GM18868 (cell line): ENCODE measurements at regions not wholly inside any gene's neighbourhood (a gene's known extent, or its start where the extent isn't known, plus 50 kb on each side); places are given as distances from the start of the nearest gene placed in this dataset.
"Not testable (repeated sequence)": the region's sequence is repeated elsewhere in the genome, so short reads cannot be mapped to it uniquely, and the experiment has no call there.

Source experiments
- ATAC-seq: cut with Tn5 transposase; IDR thresholded peaks from one replicate; pipeline ENCODE4 v1.9.1; 2021; ENCODE audit warnings: mild to moderate bottlenecking, moderate library complexity; ENCODE audit not compliant: unreplicated experiment

DNA sequence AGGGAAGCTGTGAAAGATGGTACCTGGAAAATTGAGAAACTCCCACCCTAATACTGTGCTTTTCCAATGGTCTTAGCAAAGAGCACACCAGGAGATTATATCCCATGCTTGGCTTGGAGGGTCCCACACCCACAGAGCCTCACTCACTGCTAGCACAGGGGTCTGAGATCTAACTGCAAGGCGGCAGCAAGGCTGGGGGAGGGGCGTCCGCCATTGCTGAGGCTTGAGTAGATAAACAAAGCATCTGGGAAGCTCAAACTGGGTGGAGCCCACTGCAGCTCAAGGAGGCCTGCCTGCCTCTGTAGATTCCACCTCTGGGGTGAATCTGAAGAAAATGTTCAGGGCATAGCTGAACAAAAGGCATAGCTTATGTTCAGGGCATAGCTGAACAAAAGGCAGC is 510.6 kb upstream of the LMO3 start:
- ATAC-seq = not testable (repeated sequence)

DNA sequence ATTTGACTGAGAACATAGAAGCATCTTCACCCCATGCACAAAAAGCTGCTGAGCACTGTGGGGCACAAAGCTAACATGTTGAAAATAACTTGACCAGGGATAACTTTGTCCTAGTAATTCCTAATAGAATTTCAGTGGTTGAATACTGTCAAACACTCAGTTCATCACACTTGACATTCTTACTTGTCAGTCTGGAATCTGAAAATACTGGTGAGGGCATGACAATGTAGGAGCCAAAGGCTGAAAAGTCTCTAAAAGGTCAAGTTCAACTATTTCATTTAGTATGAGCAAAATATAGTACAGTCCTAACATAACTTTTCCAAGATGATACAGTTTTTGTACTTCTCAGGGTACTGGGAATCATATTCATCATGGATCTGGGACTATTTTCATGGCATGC is 504.4 kb upstream of the LMO3 start:
- no peak for ATAC-seq

- ATAC-seq = no peak
These were observed 503.0 kb upstream of the LMO3 start for GRCh38 chr12:17108877-17109541.

GRCh38 chr12:17104801-17105200 is 498.8 kb upstream of the LMO3 start:
- ATAC-seq = no peak

DNA sequence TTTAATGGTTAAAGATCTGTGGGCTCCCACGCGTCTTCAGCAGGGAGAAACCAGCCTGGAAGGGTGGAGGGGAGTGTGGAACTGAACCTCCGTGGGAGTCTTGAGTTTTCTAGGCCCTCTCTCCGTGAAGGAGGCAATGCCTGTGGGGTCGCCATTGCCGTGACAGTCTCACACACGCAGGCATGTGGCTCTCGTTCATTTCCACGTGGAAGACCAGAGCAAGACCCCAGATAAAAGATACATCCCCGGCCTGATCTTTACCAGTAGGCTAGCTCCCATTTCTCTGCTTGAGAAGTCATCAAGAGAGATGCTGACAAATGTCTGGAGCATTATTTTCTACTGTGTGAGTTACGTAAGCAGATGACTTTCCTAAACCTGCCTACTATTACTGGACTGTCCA is 491.7 kb upstream of the LMO3 start:
- no peak for ATAC-seq

DNA sequence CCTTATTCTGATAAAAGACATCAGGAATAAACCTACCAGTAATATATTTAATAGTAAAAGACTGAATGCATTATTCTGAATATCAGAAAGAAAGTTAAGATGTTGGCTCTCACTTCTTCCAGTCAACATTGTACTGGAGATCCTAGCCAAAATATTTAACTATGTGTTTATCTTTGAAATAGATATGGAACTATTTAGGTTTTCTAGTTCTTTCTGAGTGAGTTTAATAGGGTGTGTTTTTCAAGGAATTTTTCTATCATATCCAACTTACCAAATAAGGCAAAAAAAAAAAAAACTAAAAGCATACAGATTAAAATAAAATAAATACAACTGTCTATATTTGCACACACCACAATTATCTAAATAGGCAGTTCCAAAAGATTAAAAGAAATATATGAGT is 478.9 kb upstream of the LMO3 start:
- ATAC-seq = no peak

GRCh38 chr12:17079251-17079909 is 473.4 kb upstream of the LMO3 start:
- ATAC-seq = no peak

DNA sequence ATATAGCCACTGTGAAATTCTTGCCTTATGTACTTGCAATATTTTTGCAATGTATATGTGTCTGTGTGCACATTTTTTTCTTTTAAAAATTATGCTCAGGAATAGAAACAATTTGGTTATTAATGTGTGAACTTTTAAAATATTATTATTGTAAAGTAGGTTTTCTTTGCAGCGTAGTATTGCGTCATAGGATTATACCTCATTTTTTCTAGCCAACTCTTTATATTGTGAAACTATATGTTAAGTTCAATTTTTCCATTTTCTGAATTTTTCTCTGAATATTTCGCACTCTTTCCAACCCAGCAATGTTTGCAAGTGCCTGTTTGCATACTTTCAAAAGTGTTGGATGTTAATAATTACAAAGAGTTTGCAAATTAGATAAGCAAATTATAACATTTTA is 471.6 kb upstream of the LMO3 start:
- no peak for ATAC-seq

GRCh38 chr12:17076811-17077210 is 470.8 kb upstream of the LMO3 start:
- no peak for ATAC-seq

GRCh38 chr12:17076028-17076744 is 470.2 kb upstream of the LMO3 start:
- ATAC-seq = no peak

- no peak for ATAC-seq
These were observed 458.9 kb upstream of the LMO3 start for GRCh38 chr12:17064834-17065233.

GRCh38 chr12:17062267-17063036 is 456.5 kb upstream of the LMO3 start:
- no peak for ATAC-seq

DNA sequence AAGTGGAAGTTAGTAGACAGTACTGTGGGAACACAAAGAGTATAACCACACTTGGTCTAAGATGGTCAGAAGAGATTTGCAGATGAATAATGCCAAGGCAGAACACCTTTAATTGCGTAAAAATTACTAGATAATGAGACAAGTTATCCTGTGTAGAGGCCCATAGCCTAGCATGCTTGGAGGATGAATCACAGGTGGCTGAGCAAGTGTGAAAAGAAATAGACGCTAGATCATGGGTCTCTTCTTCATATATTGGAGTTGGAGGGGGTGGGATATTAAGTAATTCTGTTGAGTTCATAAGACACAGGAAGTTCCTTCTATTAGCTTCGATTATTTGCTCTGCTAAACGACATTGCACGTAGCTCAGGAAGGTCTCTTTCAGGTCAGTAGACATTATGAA is 454.3 kb upstream of the LMO3 start:
- ATAC-seq = no peak

DNA sequence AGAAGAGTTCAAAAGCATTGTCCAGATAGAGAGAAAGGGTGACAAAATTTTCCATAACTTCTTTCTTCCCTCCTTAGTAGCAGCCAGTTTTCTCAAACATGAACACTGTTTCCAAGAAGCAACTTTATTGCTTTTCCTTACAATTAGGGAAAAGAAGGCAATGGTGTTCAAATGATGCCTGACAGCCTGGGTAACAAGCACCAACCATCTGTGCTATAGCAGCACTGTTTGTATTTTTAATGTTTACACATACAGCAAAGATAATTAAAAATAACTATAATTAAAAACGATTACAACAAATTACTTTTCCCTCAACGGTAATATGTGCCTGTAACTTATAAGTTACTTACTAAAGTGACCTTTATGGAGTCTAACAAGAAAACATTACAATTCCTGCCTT is 450.6 kb upstream of the LMO3 start:
- ATAC-seq = no peak

GRCh38 chr12:17038923-17039322 is 433.0 kb upstream of the LMO3 start:
- no peak for ATAC-seq

DNA sequence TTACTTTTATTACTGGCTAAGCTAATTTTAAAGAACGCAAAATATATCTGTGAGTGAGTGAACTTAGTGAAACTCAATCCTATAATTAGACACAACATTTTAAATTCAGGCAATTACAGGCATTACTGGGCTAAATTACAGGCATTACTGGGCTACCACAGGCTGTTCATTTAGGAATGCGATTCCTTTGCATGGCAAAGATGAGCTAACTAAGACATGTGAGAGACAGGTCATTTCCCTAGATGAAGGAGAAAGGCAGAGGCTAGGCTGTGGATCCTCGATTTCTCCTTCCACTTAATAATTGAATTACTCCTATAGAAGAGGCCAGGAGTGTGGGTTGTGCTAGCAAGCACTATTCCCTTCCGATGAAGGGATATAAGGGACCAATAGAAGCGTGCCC is 429.4 kb upstream of the LMO3 start:
- no peak for ATAC-seq

DNA sequence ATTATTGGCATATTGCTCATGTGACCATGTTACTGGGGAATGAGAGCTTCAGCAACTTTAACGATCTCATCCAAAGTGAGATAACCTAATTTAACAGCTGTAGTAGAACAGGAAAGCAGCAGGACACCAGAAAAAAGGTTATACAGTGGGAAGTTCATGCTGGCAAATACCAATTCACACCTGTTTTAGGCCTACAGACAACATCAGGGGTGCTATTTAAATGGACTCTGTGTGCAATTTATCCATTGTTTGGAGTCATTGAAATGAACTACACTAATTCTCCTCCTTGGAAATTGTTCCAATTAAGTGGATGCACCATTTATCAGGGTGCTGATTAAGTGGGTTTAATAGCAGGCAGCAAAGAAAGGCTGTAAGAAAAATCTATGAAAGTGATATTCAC is 424.4 kb upstream of the LMO3 start:
- ATAC-seq = no peak

GRCh38 chr12:17028348-17028747 is 422.4 kb upstream of the LMO3 start:
- ATAC-seq = no peak

DNA sequence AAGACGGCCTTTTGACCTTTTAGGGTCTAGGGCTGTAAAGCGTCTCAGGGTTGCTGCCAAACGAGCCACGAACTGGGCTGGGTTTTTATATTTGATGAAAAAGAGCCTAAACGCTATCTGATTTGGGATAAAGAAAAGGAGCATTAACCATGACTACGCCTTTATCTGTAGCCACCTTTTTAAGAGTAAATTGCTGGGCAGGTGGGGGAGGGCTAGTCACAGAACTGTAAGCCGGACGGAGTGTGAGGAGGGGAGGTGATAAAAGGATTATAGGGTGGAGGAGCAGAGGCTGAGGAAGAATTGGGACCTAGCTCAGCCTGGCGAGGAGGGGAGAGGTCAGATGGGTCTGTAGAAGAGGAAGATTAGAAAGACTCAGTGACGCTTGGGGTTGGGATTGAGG is 419.5 kb upstream of the LMO3 start:
- not testable (repeated sequence) for ATAC-seq

DNA sequence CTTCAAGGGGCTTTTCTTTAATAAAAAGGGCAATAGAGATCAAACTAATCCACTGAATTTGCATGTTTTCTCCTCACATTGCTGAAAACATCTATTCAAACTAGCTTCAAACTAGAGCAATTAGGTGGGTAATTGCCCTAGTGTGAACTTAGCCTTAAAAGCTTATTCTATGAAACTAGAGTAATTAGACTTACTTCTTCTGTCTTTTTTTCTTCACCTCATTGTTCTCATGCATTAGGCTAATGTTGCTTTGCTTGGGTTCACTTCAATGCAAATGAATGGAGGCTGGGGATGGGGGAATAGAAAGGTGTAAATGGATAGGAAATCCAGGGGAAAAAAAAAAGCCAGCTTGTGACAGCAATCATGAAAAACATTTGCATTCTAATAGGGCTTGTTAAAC is 414.8 kb upstream of the LMO3 start:
- no peak for ATAC-seq

GRCh38 chr12:17017402-17017801 is 411.4 kb upstream of the LMO3 start:
- ATAC-seq = no peak
